ENCODE measurements at regions not wholly inside any gene's neighbourhood (a gene's known extent, or its start where the extent isn't known, plus 50 kb on each side); places are given as distances from the start of the nearest gene placed in this dataset.

- TF ChIP-seq POLR2A (IDR thresholded peaks at IDR 0.05): no peak
- no peak for TF ChIP-seq CTCF (IDR thresholded peaks at IDR 0.05 in 8 of 11, conservative IDR thresholded peaks at IDR 0.05 in 3 of 11)
- no peak for TF ChIP-seq POLR2AphosphoS5 (IDR thresholded peaks at IDR 0.05)
Observed at GRCh38 chr6:98998103-98998502, 50.4 kb upstream of the FBXL4 start.
